ENCODE measurements at regions not wholly inside any gene's neighbourhood (a gene's known extent, or its start where the extent isn't known, plus 50 kb on each side); places are given as distances from the start of the nearest gene placed in this dataset.

DNA sequence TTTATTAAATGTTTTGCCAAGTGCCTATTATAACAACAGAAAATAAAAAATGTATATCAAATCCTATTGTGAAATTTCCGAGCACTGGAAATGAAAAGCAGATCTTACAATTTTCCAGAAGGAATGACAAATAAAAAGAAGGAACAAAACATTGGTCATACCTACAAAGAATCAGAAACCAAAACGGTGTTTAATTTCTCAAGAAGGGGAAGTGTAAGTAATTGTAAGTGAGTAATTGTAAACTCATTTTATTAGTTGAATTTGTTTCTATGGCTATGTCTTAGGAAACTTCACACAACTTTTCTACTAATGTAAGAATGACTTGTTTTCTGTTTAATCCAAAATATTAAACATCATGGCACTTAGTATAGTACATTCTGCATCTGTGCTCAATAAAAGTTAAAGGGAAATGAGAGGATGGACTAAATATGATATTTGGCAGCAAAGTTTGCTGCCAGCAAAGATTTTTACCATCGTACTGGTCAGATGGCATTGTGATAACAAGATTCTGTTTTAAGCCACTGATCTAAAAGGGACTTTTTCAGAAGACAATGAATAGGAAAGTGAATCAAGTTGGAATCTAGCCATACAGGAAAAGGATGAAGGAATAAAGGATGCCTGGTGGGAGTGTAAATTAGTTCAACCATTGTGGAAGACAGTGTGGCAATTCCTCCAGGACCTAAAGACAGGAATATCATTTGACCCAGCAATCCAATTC lies 232.4 kb downstream of the NFKBIZ start:
- DNase-seq = no peak
- H3K27me3 ChIP-seq = no peaks in the 10 kb centered on the region

DNA sequence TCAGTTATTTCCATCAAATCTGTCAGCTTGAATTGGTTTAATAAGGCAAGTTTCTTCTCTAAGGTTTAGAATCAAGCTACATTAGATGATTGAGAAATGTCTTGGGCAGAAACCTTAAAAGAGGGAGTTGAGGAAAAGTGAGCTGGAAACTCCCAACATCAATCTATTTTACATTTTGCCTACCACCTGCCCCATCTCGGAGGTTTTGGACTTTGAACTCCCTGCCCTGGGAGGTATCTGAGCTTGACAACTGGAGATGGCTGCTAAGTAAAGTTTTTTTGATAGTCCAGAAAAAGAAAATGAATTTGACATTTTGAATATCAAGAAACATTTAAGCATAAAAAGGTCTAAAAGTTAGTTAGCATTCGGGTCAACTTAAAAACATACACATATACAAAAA lies 234.2 kb downstream of the NFKBIZ start:
- Histone ChIP-seq H3K4me3 (no peak overlapping the region), H3K9me3 (no peaks in the 10 kb centered on the region), H3K36me3 (no peaks in the 10 kb centered on the region), H3K27me3 (no peaks in the 10 kb centered on the region)
- no peak for DNase-seq

More for the DNA sequence above, 232.4 kb downstream of the NFKBIZ start:
- Histone ChIP-seq H3K36me3 (no peaks in the 10 kb centered on the region), H3K4me3 (no peak overlapping the region), H3K9me3 (no peaks in the 10 kb centered on the region)

DNA sequence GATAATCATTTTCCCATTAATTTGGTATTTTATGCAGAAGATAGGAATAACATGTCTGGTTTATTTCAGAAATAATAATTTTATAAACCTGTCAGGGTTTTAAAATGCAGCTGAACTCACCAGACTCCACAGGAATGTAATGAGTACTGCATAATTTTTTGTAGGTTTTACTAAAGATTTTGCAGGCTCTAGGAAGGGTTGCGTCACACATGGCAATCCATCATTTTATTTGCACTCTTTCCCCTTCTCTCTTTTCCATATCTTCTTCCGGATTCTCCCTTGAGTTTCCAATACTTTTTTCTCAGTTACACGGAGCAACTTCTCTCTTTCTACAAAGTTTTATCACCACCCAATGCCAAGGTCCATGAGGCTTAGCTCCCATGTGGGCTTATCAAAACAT lies 234.7 kb downstream of the NFKBIZ start:
- DNase-seq = no peak
- Histone ChIP-seq H3K4me3 (no peak overlapping the region), H3K27me3 (no peaks in the 10 kb centered on the region), H3K36me3 (no peaks in the 10 kb centered on the region), H3K9me3 (no peaks in the 10 kb centered on the region)

DNA sequence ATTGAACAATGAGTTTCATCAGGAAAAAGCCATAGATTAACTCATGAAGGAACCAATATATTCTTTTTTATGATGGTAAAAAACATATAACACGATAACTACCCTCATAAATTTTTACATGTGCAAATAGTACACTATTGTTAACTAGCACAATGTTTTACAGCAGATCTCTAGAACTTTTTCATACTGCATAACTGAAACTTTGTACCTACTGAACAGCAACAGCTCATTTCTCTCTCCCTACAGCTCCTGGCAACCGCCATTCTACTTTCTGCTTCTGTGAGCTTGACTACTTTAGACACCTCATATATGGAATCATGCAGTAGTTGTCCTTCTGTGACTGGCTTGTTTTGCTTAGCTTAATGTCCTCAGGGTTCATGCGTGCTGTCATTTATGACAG lies 235.4 kb downstream of the NFKBIZ start:
- no peak for DNase-seq
- no peaks in the 10 kb centered on the region for H3K9me3 ChIP-seq
- no peaks in the 10 kb centered on the region for H3K27me3 ChIP-seq
- no peak overlapping the region for H3K4me3 ChIP-seq
- H3K36me3 ChIP-seq = no peaks in the 10 kb centered on the region

DNA sequence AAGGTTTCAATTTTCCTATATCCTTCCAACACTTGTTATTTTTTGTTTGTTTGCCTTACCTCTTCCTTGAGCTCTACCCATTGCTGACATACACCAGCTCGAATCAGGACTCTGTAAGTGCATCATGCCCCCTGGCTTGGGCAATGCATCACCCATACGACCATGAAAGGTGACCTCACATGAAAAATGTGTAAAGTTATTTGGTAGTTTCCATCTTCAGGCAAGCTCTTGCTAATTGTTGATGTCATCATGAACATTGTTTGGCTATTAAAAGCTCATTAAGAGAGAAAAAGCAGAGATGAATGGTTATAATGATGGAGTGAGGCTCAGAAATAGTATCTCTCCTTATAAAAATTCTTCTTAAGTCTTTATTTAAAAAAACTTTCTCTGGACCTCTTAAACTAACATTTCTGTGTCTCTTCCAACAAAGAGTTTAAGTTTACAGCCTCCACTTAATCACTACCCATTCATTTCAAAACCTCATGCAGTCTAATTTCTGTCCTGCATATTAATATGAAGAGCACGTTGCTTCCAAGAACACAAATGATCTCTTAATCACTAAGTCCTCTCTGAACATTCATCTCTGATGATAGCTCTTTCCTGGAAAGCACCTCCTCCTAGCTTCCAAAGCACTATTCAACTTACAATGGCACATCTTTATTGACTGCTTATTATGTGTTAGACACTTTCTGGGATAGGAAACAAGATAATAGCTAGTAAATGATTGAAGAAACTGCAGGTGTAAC lies 236.3 kb downstream of the NFKBIZ start:
- no peaks in the 10 kb centered on the region for H3K9me3 ChIP-seq
- no peak for DNase-seq
- H3K4me3 ChIP-seq = no peak overlapping the region
- no peaks in the 10 kb centered on the region for H3K27me3 ChIP-seq
- H3K36me3 ChIP-seq = no peaks in the 10 kb centered on the region

DNA sequence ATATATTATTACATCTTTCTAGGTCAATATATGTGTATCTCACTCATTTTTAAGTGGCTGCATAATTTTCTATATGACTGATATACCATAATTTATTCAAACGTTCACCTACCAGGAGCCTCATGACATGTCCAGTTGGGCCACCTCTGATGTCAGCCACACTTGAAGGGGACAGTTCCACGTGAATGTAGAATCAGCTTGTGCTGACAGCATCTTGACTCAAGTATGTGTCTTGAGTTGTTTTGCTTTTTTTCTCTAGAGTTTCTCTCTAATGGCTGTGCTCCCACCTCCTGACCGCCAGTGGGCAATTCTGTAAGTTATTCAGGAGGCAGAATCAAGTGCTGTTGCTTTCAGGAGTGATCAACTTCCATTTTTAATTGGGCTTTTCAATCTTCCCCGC lies 237.9 kb downstream of the NFKBIZ start:
- H3K9me3 ChIP-seq = no peaks in the 10 kb centered on the region
- H3K27me3 ChIP-seq = no peaks in the 10 kb centered on the region
- no peaks in the 10 kb centered on the region for H3K36me3 ChIP-seq
- no peak overlapping the region for H3K4me3 ChIP-seq
- no peak for DNase-seq

DNA sequence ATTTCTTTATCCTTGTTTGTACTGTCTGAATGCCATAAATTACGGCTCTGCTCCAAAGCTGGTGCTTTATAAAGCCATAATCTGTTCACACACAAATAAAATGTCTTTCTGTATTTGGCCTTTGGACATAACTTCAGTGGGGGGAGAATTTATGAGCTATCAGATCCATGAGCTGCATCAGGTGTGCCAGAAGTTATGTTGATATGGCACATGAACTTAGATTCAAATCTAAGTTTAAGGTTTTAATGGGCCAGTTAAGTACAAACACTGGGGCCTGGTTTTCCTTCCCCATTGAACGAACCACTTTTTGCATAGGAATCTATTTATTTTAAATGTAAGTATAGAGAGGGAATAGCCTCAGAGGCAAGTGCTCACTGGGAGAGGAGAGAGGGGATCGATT lies 239.9 kb downstream of the NFKBIZ start:
- no peaks in the 10 kb centered on the region for H3K27me3 ChIP-seq
- H3K36me3 ChIP-seq = no peaks in the 10 kb centered on the region
- no peak for DNase-seq
- H3K4me3 ChIP-seq = no peak overlapping the region
- no peaks in the 10 kb centered on the region for H3K9me3 ChIP-seq

DNA sequence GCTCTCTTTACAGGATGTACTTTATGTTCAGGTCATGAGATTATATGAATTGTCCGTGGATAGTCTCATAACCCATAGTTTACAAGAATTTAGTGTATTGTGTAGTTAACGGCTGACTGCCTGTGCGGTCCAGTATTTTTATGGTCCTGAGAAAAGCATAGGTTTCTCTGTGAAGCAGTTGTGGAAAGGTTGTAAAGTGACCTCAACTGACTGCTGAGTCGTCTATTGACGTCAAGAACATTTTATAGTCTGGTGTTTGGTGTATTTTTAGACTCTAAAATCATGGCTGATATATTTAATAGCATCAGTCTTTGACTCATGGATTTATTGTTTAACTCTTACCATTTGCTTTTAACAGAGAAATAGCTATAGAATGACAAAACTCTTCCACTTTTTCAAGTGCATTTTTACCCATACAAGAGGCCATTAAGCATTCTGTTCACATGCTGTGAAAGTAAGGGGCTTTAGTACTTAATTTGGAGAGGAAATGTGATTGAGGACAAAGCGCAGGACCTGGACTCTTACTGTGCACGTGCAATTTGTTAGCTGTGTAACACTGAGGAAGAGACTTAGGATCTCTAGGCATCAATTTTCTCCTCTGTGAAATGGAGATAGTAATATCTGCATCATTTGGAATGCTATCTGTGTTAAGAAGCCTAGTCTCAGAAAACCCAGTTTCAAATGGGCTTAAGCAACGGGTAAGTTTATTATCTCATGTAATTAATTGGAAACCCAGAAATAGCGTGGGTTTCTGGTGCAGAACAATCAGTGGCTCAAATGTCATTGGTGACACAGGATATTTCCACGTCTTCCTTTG lies 240.8 kb downstream of the NFKBIZ start:
- Histone ChIP-seq H3K27me3 (no peaks in the 10 kb centered on the region), H3K9me3 (no peaks in the 10 kb centered on the region), H3K36me3 (no peaks in the 10 kb centered on the region), H3K4me3 (no peak overlapping the region)
- DNase-seq = no peak

DNA sequence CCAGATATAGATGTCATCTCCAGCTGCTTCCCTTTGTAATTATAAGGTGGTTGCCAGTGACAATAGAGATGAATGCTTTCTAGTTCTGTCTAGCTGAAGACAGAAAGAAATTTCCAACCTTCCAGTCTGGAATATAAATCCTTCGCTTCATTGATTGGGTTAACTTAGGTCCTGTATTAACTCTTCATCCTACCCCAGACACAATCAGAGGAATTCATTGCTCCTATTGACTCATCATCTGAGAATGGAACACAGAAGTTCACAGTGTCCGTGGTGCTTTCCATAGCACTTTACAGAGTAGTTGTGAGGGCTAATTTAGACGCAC lies 241.4 kb downstream of the NFKBIZ start:
- DNase-seq = no peak
- H3K9me3 ChIP-seq = no peaks in the 10 kb centered on the region
- H3K27me3 ChIP-seq = no peaks in the 10 kb centered on the region
- no peaks in the 10 kb centered on the region for H3K36me3 ChIP-seq
- H3K4me3 ChIP-seq = no peak overlapping the region

DNA sequence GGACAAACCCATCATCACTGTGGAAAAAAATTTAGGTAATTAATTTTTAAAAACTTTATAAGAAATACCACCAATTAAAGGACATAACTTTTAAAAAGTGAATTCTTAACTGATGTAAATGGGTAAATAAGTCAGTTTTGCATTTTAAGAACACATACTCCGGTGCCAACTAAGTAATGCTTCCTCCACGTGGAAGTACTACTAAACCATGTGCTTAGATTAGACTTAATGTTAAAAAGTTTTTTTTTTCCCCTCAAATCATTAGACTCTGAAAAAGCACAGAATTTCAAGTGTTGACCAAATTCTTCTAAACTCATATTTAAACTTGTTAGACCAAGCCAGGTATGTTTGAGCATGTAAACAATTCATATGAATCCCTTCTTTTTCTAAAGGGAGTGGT lies 242.0 kb downstream of the NFKBIZ start:
- no peak for DNase-seq
- Histone ChIP-seq H3K9me3 (no peaks in the 10 kb centered on the region), H3K4me3 (no peak overlapping the region), H3K36me3 (no peaks in the 10 kb centered on the region), H3K27me3 (no peaks in the 10 kb centered on the region)

DNA sequence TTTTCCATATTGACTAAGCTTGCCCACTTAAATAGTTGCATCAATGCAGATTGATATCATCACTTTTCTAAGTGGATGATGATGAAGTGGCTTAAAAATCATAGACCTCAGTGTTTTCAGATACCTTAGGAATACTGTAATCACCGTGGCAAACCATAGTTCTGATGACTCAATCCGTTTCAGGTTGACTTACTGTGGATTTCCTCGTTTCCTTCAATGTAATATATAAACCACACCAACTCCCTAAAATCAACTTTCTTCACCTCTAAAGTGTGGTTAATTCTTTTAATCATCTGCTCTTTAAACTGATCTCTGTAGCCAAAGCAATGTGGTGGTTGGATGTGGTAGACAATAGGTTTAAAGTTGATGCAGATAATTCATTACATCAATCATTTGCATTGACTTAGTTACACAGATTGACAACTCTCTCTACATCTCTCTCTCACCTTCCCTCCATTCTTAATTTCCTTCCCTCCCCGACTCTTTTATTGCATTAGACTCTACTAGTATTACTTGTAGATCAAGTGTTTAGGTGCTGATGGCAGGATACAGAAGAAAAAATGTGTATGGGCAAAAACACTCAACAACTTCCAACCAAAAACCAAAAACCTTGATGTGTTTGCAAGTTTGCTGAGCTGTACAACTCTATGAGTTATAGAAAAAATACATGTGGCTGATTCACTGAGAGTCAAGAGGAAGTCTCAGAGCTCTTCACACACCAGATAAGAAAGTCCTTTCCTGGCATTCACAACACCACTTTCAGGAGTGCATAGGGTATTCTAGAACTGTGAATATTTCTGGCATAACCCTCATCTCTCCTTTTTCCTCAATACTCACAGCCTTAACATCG lies 243.5 kb downstream of the NFKBIZ start:
- no peaks in the 10 kb centered on the region for H3K36me3 ChIP-seq
- no peak for DNase-seq
- H3K4me3 ChIP-seq = no peak overlapping the region
- H3K9me3 ChIP-seq = no peaks in the 10 kb centered on the region
- H3K27me3 ChIP-seq = no peaks in the 10 kb centered on the region

DNA sequence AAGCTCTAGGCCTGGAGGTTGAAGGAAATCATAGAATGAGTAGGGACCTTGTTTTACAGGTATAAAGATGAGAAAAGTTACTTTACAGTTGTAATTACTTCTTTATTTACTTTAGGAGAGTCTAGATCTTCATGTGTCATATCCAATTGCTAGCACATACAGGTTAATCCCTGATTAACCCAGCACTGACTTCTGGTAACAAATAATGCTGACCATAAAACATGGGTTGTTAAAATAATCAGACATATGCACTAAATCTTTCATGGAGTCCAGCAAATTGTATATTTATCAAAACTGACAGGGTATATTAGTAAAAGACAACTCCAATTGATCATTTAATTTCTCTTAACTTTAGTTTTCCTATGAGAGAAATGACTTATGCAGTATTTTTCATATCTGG lies 245.2 kb downstream of the NFKBIZ start:
- no peak for DNase-seq

DNA sequence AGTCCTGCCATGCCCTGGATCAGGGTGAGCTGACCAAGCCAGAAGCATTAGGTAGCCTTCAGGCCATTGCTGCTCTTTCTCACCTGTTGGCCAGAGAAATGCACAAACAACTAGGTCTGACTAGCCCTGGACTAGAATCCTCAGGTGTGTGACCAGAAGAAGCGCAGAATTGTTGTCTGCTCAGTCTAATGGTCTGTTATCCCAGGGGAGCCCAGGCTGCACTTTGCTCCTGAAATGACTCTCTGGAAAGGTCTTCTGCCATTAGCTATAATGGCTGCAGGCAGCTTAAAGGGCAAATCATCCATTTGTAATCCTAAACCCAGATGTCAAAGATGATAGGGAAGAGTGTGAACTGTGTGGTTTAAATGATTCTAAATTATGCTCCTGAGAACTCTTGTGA lies 246.1 kb downstream of the NFKBIZ start:
- Histone ChIP-seq H3K4me3 (no peak overlapping the region), H3K27me3 (no peaks in the 10 kb centered on the region), H3K36me3 (no peaks in the 10 kb centered on the region), H3K9me3 (no peaks in the 10 kb centered on the region)
- DNase-seq = no peak

More for the DNA sequence above, 245.2 kb downstream of the NFKBIZ start:
- H3K4me3 ChIP-seq = no peak overlapping the region
- H3K27me3 ChIP-seq = no peaks in the 10 kb centered on the region
- no peaks in the 10 kb centered on the region for H3K36me3 ChIP-seq
- no peaks in the 10 kb centered on the region for H3K9me3 ChIP-seq

DNA sequence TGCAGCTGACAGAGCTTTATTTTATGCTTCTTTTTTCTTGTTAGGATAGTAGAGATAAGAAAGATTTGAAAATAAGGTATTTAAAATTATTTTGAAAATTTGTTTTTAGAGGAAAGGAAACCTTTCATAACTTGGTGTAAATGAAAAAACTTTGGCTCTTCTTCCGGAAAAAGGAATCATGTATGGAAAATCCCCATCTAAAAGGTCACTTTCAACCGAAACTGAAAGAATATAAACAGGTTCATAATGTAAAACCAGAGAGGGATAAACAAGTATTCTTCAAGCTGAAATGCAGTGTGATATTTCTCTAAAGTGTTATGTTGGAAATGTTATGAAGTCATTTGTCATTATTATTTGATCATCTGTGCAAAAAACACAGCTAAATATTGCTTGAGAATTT lies 246.8 kb downstream of the NFKBIZ start:
- Histone ChIP-seq H3K4me3 (no peak overlapping the region), H3K27me3 (no peaks in the 10 kb centered on the region), H3K36me3 (no peaks in the 10 kb centered on the region), H3K9me3 (no peaks in the 10 kb centered on the region)
- no peak for DNase-seq

DNA sequence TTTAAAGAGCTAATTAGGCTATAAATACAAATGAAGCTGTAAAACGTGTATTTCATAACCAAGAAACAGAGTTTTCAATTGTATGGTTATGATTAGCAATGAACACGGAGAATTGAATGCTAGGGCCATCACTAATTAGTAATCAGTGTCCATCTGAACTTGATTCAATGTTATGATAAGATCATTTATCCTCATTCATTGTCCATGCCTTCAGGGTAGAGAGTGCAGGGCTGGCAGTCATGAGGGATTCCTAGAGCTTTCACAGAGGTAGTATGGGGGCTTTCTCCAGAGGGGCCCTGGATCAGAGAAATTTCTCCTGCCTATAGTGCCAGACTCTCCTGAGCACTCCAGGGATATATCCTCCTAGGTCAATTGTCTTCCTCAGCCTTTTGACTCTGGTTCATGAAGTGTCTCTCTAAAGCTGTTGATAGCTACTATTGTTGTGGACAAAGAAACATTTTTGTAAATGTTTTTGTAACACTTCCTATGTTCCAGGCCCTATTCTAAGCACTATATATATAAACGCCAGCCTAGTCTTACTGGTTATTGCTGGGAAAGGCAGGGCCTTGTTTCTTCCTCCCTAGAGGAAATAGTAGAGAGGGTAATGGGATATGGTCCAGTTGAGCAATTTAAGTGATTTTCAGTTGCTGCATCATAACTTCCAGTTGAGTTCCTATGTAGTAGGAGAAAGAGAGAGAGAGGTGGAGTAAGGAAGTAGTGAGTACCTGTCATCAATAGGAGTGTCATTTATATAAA lies 249.0 kb downstream of the NFKBIZ start:
- H3K4me3 ChIP-seq = no peak overlapping the region
- no peaks in the 10 kb centered on the region for H3K36me3 ChIP-seq
- H3K27me3 ChIP-seq = no peaks in the 10 kb centered on the region
- no peaks in the 10 kb centered on the region for H3K9me3 ChIP-seq
- DNase-seq = no peak

DNA sequence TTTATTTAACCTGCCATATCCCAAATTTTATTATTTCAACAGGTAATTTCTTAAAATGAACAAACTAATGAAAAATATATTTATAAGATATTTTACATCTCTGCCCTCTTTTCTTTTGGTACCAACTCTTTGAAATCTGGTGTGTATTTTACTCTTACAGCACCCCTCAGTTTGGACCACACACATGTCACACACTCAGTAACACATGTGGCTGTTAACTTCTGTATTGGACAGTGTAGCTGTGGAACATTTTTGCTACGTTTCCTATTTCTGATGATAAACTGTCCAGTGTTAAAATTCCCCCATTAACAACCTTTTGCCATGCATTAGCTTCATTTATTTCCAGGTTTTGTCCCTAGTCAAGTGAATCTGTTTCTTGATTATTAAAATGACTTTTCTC lies 250.6 kb downstream of the NFKBIZ start:
- no peak overlapping the region for H3K4me3 ChIP-seq
- DNase-seq = no peak

More for the DNA sequence above, 250.6 kb downstream of the NFKBIZ start:
- no peaks in the 10 kb centered on the region for H3K9me3 ChIP-seq
- H3K27me3 ChIP-seq = no peaks in the 10 kb centered on the region
- H3K36me3 ChIP-seq = no peaks in the 10 kb centered on the region

Measured in MG63 (cell line).